GM12865 (cell line): ENCODE measurements at regions not wholly inside any gene's neighbourhood (a gene's known extent, or its start where the extent isn't known, plus 50 kb on each side); places are given as distances from the start of the nearest gene placed in this dataset.
"Not testable (repeated sequence)": the region's sequence is repeated elsewhere in the genome, so short reads cannot be mapped to it uniquely, and the experiment has no call there.

Source experiments
- DNase-seq: peaks from one replicate; pipeline ENCODE4 v3.0.0; 2010; ENCODE audit warnings: low read depth
- H3K4me3 ChIP-seq: 2 replicates; pipeline ENCODE4 v1.5.1; 2011; ENCODE audit warnings: mild to moderate bottlenecking, low read depth, low read length, control low read depth
- CTCF ChIP-seq: IDR thresholded peaks from 2 replicates; pipeline ENCODE4 v1.5.1; 2011; ENCODE audit warnings: low read length, control low read depth, low read depth, inconsistent platforms; ENCODE audit not compliant: insufficient read depth; ENCODE audit errors: missing control alignments

- no peak overlapping the region for H3K4me3 ChIP-seq
- no peak for TF ChIP-seq CTCF
- DNase-seq, result no peak
These were observed 568.0 kb downstream of the ZWINT start for GRCh38 chr10:55793024-55793423.

DNA sequence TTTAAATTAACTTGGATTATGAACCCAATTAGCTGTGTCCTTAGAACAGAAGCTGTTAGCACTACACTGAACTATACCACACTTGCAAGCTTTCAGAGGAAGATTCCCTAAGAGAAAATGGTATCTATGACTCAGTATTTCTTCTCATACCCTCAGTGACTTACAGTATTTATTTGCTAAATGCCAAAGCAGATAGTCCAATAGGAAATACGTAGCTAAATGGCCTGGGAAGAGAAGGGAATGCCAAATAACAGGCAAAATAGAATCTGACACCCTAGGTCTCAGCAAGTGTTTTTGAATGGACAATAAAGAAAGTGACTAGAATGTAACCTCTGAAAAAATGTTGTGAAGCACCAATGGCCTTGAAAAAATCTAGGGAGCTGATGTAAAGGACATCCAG is 570.8 kb downstream of the ZWINT start:
- not testable (repeated sequence) for DNase-seq, H3K4me3 ChIP-seq

DNA sequence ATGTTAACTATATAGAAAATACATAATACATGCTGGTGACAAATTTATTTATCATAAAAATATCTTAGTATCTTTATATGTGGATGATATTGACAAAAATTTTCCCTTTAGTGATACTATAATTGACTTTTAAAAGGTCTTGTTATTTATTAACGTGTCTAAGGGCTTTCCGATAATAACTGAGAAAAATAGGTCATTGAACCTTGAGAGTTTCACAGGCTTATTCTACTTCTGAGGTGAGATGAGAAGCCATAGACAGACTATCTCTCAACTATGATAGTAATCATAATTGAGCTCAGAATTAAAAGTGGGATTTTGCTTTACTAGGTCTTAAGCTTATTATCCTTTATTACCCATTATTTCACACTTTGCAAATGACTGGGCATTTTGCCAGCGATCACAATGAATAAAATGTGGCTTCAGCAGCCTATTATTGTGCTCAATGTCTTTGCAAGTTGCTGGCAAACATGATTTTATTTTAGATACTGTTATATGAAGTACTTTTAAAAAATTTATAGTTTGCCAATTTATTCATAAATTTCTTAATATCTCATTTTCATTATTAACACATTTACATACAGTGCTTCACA is 574.5 kb downstream of the ZWINT start:
- no peak for DNase-seq
- no peak overlapping the region for H3K4me3 ChIP-seq
- TF ChIP-seq CTCF, result no peak

- no peak for TF ChIP-seq CTCF
- DNase-seq, result no peak
These were observed 578.9 kb downstream of the ZWINT start for GRCh38 chr10:55782181-55782580.

DNA sequence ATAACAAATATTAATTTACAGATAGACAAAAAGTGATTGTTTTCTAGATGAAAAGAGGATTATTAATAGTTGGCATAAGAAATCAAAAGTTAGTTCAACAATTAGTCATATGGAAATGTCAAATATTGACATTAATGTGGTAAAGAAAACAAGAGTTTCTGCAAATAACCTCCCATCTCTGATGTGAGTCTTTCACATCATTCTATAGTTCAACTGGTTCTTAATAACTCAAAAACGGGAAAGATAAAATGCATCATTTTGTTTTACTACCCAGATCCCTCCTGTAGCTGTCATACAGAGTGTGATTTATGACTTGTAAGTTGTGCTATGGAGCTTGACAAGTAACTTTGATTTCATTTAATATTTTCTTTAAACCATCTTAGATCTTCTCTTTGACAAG is 594.8 kb downstream of the ZWINT start:
- no peak for TF ChIP-seq CTCF
- no peak for DNase-seq
- no peak overlapping the region for H3K4me3 ChIP-seq

More at GRCh38 chr10:55782181-55782580, 578.9 kb downstream of the ZWINT start:
- no peak overlapping the region for H3K4me3 ChIP-seq

GRCh38 chr10:55750458-55750857 is 610.6 kb downstream of the ZWINT start:
- TF ChIP-seq CTCF, result no peak
- no peak for DNase-seq

DNA sequence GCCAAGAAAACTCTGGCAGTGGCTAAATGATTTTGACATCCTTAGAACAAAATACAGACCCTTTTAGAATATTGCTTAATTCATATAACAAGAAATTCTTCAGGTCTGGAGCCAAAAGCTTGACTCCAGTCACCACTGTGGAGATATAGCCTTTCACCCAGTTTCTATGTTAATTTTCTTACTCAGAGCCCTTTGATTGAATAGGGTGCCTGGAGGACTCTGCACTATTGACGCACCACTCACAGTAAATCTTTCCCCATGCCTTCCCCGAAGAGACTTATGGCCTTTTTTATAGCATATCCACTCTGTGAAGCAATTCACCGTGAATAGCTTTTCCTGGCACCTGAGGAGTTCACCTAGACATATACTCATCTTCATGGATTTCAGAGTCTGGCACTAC is 613.8 kb downstream of the ZWINT start:
- DNase-seq, result no peak
- no peak for TF ChIP-seq CTCF
- no peak overlapping the region for H3K4me3 ChIP-seq

More at GRCh38 chr10:55750458-55750857, 610.6 kb downstream of the ZWINT start:
- H3K4me3 ChIP-seq, result no peak overlapping the region
